ENCODE measurements at regions not wholly inside any gene's neighbourhood (a gene's known extent, or its start where the extent isn't known, plus 50 kb on each side); places are given as distances from the start of the nearest gene placed in this dataset.

DNA sequence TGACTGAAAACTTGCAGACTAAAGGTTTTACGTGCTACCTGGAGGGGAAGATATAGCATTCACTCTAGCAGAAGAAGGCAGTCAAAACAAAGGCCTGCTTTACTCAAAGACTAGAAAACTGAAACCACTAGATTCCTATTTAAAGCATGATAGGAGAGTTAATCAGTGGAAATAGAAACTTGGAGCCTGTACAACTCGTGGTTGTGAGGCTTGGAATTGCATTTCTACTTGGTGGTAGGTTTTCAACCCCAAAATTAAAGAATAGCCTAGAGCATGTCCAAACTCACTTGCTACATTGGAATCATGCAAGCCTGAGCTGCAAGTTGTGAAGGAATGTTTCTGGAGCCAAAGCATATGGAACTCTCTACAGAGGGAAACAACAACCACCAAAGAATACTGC, 1526.4 kb upstream of the NUDT12 start:
- Mint-ChIP-seq H3K27me3 (no peaks in the 10 kb centered on the region), H3K9me3 (peaks cover 11% of the 10 kb centered on the region), H3K27ac (no peak overlapping the region), H3K4me3 (no peak overlapping the region), H3K4me1 (no peaks in the 10 kb centered on the region), H3K36me3 (ENCODE audit: low read depth) (no peaks in the 10 kb centered on the region)
- DNase-seq (no peak), ATAC-seq (ENCODE audit: low read depth) (no peak)
- TF ChIP-seq CTCF (IDR thresholded peaks at IDR 0.05), result no peak
- ChIA-PET POLR2A (no interaction called here), CTCF (no interaction called here)
- intact Hi-C loops (cut with micrococcal nuclease), result no loop called here

DNA sequence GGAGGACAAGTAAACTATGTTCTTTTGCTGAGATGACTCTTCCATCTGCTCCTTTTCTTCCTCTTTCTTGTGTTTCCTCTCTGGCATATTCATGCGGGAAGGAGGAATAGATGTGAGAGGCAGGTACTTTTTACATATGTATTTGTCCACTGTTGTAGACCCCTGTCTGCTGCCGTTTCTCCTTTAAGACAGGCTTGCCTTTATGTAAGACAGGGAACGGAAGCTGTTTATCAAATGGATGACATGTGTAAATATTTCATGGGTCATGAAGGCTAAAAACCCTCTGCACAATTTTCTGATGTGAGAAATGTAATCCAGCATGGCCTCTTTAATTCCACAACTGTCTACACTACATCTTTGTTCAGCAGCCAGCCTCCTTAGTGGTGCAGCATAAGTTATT, 1525.5 kb upstream of the NUDT12 start:
- H3K36me3 Mint-ChIP-seq (ENCODE audit: low read depth), result no peaks in the 10 kb centered on the region
- H3K9me3 Mint-ChIP-seq, result peaks cover 9% of the 10 kb centered on the region
- no peak for TF ChIP-seq CTCF (IDR thresholded peaks at IDR 0.05)
- no peaks in the 10 kb centered on the region for H3K4me1 Mint-ChIP-seq
- CTCF ChIA-PET, result no interaction called here
- no peaks in the 10 kb centered on the region for H3K27me3 Mint-ChIP-seq
- POLR2A ChIA-PET, result no interaction called here
- no peak for ATAC-seq (ENCODE audit: low read depth)
- intact Hi-C loops (cut with micrococcal nuclease), result no loop called here
- H3K4me3 Mint-ChIP-seq, result no peak overlapping the region
- H3K27ac Mint-ChIP-seq, result no peak overlapping the region
- DNase-seq, result no peak

GRCh38 chr5:105057893-105058292, 1495.3 kb upstream of the NUDT12 start:
- ChIA-PET CTCF (no interaction called here), POLR2A (no interaction called here)
- DNase-seq (no peak), ATAC-seq (ENCODE audit: low read depth) (no peak)
- no peaks in the 10 kb centered on the region for H3K36me3 Mint-ChIP-seq (ENCODE audit: low read depth)
- H3K9me3 Mint-ChIP-seq, result peaks cover 5% of the 10 kb centered on the region
- no peak overlapping the region for H3K4me3 Mint-ChIP-seq
- no peak for TF ChIP-seq CTCF (IDR thresholded peaks at IDR 0.05)
- H3K27me3 Mint-ChIP-seq, result no peaks in the 10 kb centered on the region
- no peaks in the 10 kb centered on the region for H3K4me1 Mint-ChIP-seq
- no peak overlapping the region for H3K27ac Mint-ChIP-seq
- intact Hi-C loops (cut with micrococcal nuclease), result no loop called here

GRCh38 chr5:105057001-105057436, 1494.4 kb upstream of the NUDT12 start:
- ATAC-seq (ENCODE audit: low read depth) (no peak), DNase-seq (no peak)
- POLR2A ChIA-PET, result no interaction called here
- Mint-ChIP-seq H3K4me1 (no peaks in the 10 kb centered on the region), H3K27ac (no peak overlapping the region), H3K4me3 (no peak overlapping the region), H3K9me3 (peaks cover 11% of the 10 kb centered on the region), H3K36me3 (ENCODE audit: low read depth) (no peaks in the 10 kb centered on the region), H3K27me3 (no peaks in the 10 kb centered on the region)
- CTCF ChIA-PET, result no interaction called here
- TF ChIP-seq CTCF (IDR thresholded peaks at IDR 0.05), result no peak
- intact Hi-C loops (cut with micrococcal nuclease), result no loop called here

GRCh38 chr5:105054406-105054805, 1491.8 kb upstream of the NUDT12 start:
- Mint-ChIP-seq H3K4me1 (no peaks in the 10 kb centered on the region), H3K27ac (no peak overlapping the region), H3K4me3 (no peak overlapping the region), H3K36me3 (ENCODE audit: low read depth) (no peaks in the 10 kb centered on the region), H3K27me3 (no peaks in the 10 kb centered on the region), H3K9me3 (peaks cover 19% of the 10 kb centered on the region)
- intact Hi-C loops (cut with micrococcal nuclease), result no loop called here
- ATAC-seq (ENCODE audit: low read depth), result no peak
- no peak for TF ChIP-seq CTCF (IDR thresholded peaks at IDR 0.05)
- DNase-seq, result no peak
- CTCF ChIA-PET, result no interaction called here
- POLR2A ChIA-PET, result no interaction called here

Data from activated B cell treated with CpG ODN at 0.5 μM for 24 hours (primary cell).